Esophagus squamous epithelium (tissue), 5 donors: ENCODE measurements at regions not wholly inside any gene's neighbourhood (a gene's known extent, or its start where the extent isn't known, plus 50 kb on each side); places are given as distances from the start of the nearest gene placed in this dataset.

ENCODE experiments used
- DNase-seq: peaks from one replicate; lab custom pipeline; 2025; lab: John Stamatoyannopoulos, UW
- H3K27ac ChIP-seq, 4 donors: fragments of 200-600 bp; sonication (generic); one replicate each; pipeline ENCODE4 v1.5.1; 2016 to 2019; ENCODE audit warnings: mild to moderate bottlenecking in 1 of 4
- H3K27me3 ChIP-seq, 4 donors: fragments of 200-600 bp; sonication (generic); 1 replicate in 3 of 4; 2 replicates in 1 of 4; pipeline versions ENCODE4 v1.5.1 to v1.6.0; 2017 to 2021; ENCODE audit warnings: antibody characterized with exemption in 1 of 4
- H3K36me3 ChIP-seq, 3 donors: fragments of 200-600 bp; sonication (generic); one replicate each; pipeline ENCODE4 v1.5.1; 2016 to 2019
- H3K4me1 ChIP-seq, 3 donors: fragments of 200-600 bp; sonication (generic); one replicate each; pipeline ENCODE4 v1.5.1; 2017 to 2019
- H3K4me3 ChIP-seq, 4 donors: fragments of 200-600 bp; sonication (generic); 1 replicate in 3 of 4; 2 replicates in 1 of 4; pipeline ENCODE4 v1.5.1; 2016 to 2019; ENCODE audit warnings: mild to moderate bottlenecking in 2 of 4, moderate library complexity in 1 of 4
- H3K9me3 ChIP-seq, 3 donors: fragments of 200-600 bp; sonication (generic); one replicate each; pipeline ENCODE4 v1.5.1; 2016 to 2019
- POLR2A ChIP-seq, 4 donors: fragments of 450-650 bp; IDR thresholded peaks; one replicate each; pipeline ENCODE4 v1.6.1; 2017; ENCODE audit warnings: antibody characterized with exemption in 4 of 4, mild to moderate bottlenecking in 4 of 4, moderate library complexity in 3 of 4
- WGBS, 2 donors: methylation state at CpG; one replicate each; pipeline ENCODE4 v1.1.5; 2018; 5-methylcytosine and 5-hydroxymethylcytosine counted together
- intact Hi-C: fragments of 100-400 bp; cut with DNase I; formaldehyde crosslinking; loops from one replicate; pipeline ENCODE4 v1.15.0; 2022
- TF ChIP-seq, protein P1 (sequence below), 6 experiments: fragments of 450-650 bp in 4 of 6; fragments of 200-600 bp in 2 of 6; sonication (generic) in 2 of 6; IDR thresholded peaks; one replicate each; pipeline ENCODE4 v1.5.1; 2016 to 2019; ENCODE audit warnings: antibody characterized with exemption in 6 of 6, mild to moderate bottlenecking in 4 of 6, moderate library complexity in 4 of 6
- donor health status: DM: yes; HTN: yes; CAD: no.

DNA sequence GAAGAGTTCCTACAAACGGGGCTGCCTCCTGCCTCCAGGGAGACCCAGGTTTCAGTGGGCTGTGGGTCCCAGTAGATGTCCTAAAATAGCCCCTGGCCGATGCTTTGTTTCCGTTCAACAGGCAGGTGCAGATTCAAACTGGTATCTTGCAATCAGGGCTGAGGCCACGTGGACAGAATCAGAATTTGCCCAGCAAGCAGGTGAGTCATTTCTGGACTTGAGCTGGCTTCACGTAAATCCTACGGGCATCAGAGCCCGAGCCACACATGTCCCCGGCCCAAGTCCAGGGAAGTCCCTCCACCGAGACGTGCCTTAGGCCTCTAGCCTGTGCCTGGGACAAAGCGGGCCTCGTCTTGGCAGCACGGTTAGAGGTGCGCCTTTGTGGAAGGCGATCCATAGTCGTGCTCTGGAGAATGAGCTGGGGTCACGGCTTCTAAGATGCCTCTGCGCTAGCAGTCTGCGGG is 101.6 kb upstream of the FRMD1 start:
- intact Hi-C loops = no loop called here
- 74 to 78% methylated on average over 9 to 19 of the region's 19 CpGs for WGBS, 2 donors

DNA sequence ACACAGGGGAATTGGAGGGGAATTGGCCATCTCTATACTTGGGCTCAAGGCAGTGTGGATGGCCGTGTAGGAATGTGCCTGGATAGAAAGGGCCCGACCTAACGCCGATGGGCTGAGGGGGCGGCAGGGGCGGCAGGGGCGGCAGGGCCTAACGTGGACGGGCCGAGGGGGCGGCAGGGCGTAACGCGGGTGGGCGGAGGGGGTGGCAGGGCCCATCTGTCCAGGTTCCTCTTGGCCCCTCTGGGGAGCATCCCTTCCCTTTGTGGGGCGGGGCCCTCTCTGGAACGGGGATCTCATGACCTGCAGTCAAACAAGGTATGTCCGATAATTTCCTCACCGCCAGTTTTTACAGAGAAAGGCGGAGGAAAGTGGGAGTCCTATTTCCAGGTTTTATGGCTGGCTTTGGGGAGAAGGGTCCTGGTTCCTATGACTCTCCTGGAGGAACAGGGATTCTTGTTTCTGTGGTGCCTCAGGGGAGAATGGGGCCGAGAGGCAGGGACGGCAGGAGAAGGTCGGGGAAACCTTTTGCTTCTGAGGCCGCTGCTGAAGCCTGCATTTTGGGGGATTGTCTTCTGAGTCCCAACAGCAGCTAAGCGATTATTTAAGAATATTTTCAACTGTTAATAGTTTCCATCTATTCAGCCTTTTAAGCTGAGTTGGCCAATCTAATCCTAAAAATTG is 100.8 kb upstream of the FRMD1 start:
- no peak for DNase-seq
- intact Hi-C loops = no loop called here

More for the DNA sequence above, 101.6 kb upstream of the FRMD1 start:
- no peak for DNase-seq
- TF ChIP-seq, protein P1, sequence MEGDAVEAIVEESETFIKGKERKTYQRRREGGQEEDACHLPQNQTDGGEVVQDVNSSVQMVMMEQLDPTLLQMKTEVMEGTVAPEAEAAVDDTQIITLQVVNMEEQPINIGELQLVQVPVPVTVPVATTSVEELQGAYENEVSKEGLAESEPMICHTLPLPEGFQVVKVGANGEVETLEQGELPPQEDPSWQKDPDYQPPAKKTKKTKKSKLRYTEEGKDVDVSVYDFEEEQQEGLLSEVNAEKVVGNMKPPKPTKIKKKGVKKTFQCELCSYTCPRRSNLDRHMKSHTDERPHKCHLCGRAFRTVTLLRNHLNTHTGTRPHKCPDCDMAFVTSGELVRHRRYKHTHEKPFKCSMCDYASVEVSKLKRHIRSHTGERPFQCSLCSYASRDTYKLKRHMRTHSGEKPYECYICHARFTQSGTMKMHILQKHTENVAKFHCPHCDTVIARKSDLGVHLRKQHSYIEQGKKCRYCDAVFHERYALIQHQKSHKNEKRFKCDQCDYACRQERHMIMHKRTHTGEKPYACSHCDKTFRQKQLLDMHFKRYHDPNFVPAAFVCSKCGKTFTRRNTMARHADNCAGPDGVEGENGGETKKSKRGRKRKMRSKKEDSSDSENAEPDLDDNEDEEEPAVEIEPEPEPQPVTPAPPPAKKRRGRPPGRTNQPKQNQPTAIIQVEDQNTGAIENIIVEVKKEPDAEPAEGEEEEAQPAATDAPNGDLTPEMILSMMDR (IDR thresholded peaks at IDR 0.05) = no peak
- Histone ChIP-seq H3K27me3 (no peaks in the 10 kb centered on the region), H3K36me3 (no peaks in the 10 kb centered on the region), H3K9me3 (no peaks in the 10 kb centered on the region), H3K27ac (no peak overlapping the region), H3K4me1 (peaks cover 0 to 11% (median 0%) of the 10 kb centered on the region in 3 donors), H3K4me3 (no peak overlapping the region)

DNA sequence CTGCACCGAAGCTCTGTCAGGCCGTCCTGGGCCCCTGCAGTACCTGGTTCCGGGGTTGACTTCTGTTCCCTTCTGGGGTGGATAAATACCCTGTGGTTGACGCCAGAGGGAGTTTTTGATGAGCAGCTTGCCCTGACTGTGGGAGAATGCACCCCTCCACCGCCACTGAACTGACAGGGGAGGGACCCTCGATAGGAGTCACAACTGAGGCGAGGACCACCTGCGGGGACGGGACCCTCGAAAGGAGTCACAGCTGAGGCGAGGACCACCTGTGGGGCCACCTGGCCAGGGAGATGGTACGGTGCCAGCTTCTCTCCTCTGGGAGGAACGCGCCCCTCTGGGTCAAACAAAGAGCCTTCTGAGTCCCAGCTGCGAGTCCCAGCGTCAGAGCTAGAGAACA is 100.1 kb upstream of the FRMD1 start:
- H3K9me3 ChIP-seq = no peaks in the 10 kb centered on the region
- intact Hi-C loops = no loop called here
- TF ChIP-seq, protein P1 (IDR thresholded peaks at IDR 0.05) = no peak
- TF ChIP-seq POLR2A (IDR thresholded peaks at IDR 0.05) = no peak
- no peak overlapping the region for H3K4me3 ChIP-seq
- no peaks in the 10 kb centered on the region for H3K36me3 ChIP-seq
- H3K27ac ChIP-seq = no peak overlapping the region
- no peaks in the 10 kb centered on the region for H3K27me3 ChIP-seq
- 81 to 91% methylated on average over 4 to 14 of the region's 16 CpGs for WGBS, 2 donors
- H3K4me1 ChIP-seq = peaks cover 0 to 11% (median 0%) of the 10 kb centered on the region in 3 donors
- no peak for DNase-seq

More for the DNA sequence above, 100.8 kb upstream of the FRMD1 start:
- Histone ChIP-seq H3K9me3 (no peaks in the 10 kb centered on the region), H3K4me3 (no peak overlapping the region), H3K27me3 (no peaks in the 10 kb centered on the region), H3K27ac (no peak overlapping the region), H3K4me1 (peaks cover 0 to 11% (median 0%) of the 10 kb centered on the region in 3 donors), H3K36me3 (no peaks in the 10 kb centered on the region)
- 78 to 87% methylated on average over 11 to 15 of the region's 25 CpGs for WGBS, 2 donors
- TF ChIP-seq, protein P1 (IDR thresholded peaks at IDR 0.05) = no peak
- no peak for TF ChIP-seq POLR2A (IDR thresholded peaks at IDR 0.05)

DNA sequence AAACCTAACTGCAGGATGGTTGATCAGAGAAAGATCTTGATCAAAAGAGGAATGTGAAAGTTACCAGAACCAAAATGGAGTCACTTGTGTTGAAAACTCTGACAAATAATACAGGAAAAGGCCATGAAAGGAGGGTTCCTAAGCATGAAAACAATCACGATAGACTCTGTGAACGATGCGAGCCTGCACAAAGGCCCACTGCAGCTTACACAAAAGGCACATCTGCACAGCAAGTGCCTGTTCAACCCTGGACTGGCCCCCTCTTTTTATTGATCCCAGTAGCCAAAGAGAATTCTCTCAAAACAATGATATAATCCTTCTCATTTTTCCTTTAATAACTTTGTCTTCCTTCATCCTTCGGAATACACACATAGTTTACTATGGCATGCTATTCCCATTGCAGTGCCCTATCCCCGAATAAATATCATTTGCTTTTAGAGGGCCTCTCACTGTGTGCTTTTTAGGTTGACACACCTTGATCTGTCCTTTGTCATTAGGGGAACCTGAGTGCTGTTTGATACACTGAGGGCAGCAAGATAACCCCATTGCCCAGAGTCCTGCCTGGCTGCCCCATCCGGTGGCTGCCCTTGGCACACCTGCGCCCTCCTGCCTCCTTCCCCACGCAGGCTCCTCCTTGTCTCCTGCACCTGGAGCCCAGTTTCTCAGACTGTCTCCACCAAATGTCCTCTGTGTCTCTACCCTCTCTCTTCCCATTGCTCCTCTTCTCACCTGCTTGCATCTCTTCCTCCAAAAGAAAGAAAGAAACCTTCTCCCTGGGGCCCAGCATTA is 98.3 kb upstream of the FRMD1 start:
- intact Hi-C loops = no loop called here
- Histone ChIP-seq H3K27me3 (no peaks in the 10 kb centered on the region), H3K9me3 (no peaks in the 10 kb centered on the region), H3K27ac (no peak overlapping the region), H3K4me1 (peaks cover 0 to 10% (median 0%) of the 10 kb centered on the region in 3 donors), H3K4me3 (no peak overlapping the region), H3K36me3 (no peaks in the 10 kb centered on the region)
- WGBS, 2 donors = 90 to 91% methylated on average over 8 of the region's 8 CpGs
- DNase-seq = no peak
- no peak for TF ChIP-seq POLR2A (IDR thresholded peaks at IDR 0.05)
- TF ChIP-seq, protein P1 (IDR thresholded peaks at IDR 0.05) = no peak
